HG02759 (cell line): ENCODE measurements at regions not wholly inside any gene's neighbourhood (a gene's known extent, or its start where the extent isn't known, plus 50 kb on each side); places are given as distances from the start of the nearest gene placed in this dataset.

Experiments used
- ATAC-seq: cut with Tn5 transposase; IDR thresholded peaks from one replicate; pipeline ENCODE4 v1.9.1; 2021; ENCODE audit warnings: mild to moderate bottlenecking, moderate library complexity; ENCODE audit not compliant: unreplicated experiment

DNA sequence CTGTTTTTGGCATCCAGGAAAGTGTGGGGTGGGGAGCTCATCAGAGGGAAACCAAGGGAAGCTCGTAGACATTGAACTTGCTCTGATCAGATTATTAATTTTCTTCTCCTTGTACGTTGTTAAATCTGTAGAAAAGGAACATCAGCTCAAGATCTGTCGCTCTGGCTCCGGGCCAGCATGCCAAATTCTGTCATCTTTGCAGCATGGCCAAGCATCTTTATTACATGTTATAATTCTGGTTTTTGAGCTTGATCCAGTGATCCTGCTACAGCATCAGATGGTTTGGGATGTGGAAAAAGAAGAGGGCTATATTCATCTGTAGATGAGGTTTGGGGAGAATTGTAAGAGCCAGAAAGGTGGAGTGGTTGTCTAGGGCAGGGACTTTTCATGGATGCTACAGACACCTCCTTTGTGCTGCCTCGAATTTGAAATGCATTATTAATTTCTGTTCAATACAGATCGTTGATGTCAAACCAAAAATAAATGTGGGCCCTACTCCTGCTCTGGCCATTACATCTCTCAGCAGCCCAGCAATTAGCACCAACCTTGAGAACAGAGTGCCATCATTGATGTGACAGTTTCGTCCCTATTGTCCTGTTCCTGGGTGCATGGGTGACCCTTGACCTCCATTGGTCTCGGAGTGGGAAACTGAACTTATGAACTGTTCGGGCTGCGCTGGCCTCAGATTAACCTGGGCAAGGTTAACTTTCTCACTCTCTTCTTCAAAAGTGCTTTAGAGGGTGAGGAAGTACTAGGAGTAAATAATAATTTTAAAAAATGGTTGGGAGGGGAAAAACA is 250.8 kb downstream of the SOX4 start:
- no peak for ATAC-seq

GRCh38 chr6:21845018-21845417 is 251.5 kb downstream of the SOX4 start:
- no peak for ATAC-seq

DNA sequence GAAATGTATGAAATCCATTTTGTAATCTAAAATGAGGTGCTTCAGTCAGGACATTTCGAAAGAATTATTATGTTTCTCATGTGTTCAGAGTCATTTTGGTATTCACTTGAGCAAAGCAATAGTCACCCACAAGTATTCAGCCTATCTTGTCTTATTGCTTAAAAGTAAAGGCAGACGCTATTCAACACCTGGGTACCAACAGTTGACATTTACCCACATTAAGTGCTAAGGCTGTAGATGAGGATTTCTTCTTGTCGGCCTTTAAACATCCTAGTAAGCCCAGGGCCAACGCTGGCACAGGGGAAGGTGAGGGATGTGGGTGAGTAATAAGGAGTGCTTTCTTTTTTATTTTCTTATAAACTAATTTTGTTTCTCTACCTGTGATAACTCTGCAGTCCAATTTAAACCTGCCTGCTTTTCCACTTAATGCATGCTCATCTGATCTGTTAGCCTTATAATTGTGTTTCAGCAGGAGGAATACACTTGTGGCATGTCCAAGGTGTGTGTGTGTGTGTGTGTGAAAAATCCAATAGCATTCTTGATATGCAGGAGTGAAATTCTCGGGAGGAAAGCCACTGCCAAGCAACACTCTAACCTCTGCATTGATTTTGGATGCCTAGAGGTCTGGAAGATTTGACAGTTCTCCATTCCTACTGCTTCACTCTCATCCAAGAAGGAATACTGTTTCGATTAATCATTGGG is 252.0 kb downstream of the SOX4 start:
- ATAC-seq = no peak

GRCh38 chr6:21846541-21847451 is 253.2 kb downstream of the SOX4 start:
- ATAC-seq = peak; percentile 72

DNA sequence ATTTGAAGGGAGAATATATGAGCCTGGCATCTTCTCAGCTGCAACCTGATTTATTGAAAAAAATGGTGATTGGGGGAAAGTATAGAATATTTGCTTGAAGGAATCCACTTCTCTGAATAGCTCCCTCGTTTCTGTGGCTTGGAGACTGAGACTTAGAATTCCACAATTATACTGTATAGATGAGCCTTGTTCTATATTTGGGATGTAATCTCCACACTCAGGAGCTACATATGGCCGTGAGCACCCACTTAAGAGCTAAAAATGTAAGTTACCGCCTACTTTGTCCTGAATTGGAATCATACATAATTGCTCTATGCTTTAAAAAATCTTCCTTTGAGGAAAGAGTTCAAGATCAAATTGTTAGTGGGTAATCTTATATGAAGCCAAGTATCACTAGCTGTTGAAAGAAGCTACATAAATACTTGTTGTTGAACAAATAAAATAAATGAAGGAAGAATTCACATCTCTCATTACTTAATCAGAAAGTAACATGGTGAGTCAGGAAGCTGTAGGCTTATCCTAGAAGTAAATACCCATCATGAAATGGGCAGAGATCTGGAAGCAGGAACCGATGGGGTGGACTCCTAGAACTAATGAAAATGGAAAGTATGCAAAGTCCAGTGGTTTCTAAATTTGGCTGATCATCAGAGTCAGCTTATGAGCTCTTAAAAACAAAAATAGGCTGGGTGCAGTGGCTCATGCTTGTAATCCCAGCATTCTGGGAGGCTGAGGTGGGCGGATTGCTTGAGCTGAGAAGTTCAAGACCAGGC is 254.3 kb downstream of the SOX4 start:
- ATAC-seq = no peak

- ATAC-seq = no peak
Measured at GRCh38 chr6:21850691-21851090, 257.1 kb downstream of the SOX4 start.

DNA sequence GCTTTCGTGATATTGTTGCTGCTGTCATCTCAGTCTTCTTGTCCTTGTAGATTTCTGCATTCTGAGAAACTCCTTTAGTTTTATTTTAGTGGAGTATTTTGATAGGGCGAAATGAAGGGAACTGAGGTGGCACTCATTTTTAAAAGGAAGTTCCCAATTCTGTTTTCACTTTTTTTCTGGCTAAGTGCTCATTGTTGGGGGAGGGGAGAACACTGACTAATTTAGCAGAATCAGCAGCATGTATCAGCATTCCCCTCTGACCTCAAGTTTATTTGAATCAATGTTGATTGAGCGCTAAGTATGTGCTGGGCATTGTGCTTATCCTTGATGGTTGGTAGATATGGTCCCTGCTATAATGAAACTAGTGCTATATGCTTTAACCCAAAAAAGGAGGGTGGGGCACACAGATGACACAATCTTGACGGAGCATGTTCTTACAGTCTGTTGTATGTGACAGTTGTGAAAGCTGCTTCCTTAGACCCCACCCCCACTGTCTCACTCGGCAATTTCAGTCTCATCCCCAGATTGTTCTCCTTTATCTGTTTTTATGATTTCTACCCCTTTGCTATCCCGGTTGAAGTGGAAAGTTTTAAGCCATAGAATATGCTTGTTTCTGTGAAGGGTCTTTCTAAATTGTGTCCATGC is 262.4 kb downstream of the SOX4 start:
- no peak for ATAC-seq

DNA sequence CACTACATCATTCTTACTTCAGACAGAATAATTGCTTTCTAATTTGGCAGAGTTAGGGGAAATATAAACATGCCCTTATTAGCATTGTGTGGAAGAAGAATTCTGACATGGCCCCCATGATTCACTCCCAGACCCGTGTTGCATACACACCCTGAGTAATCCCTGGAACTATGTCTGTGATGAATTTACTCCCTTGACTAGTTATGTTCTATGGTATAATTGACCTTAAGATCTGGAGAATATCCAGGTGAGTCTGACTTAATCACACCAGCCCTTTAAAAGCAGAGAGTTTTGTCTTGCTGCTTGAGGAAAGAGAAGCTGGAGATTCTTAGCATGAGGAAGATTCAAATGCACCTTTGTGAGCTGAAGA is 262.9 kb downstream of the SOX4 start:
- no peak for ATAC-seq

DNA sequence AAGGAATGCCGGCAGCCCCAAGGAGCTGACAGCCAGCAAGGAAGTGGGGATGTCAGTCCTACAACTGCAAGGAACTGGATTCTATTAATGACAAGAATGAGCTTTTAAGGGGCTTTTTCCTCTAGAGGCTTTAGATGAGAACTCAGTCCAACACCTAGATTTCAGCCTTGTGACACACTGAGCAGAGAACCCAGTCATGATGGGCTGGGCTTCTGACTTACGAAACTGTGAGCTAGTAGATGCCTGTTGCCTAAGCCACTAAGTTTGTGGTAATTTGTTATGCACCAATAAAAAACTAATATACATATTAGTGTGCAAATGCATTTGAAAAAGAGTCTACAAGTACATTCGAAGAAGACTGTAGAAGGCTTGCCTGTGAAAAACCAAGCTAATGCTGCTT is 263.3 kb downstream of the SOX4 start:
- ATAC-seq = no peak

- ATAC-seq = no peak
Measured at GRCh38 chr6:21858076-21858475, 264.5 kb downstream of the SOX4 start.

DNA sequence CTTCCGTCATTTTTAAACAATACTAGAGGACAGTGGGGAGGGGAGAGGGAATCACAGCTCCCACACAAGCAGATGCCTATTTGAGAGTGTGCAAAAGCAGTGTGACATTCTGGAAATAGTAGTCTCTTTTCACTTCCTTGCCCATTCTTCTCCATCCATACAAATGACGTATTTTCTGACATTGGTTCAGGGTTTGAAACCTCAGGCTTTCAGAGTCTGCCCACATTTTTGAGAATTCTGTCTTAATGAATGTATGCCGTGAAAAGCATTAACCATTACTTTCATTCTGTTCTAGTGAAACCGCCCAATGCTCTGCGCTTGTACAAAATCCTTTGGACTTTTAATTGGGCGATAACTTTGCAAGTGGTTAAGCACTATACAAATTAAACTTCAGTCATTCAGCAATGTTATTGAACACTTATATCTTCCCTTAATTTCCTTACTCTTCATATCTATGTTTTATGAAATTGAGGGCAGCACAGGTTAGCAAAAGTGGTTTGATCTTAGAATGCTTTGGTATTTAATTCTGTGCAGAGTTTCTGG is 265.7 kb downstream of the SOX4 start:
- no peak for ATAC-seq

DNA sequence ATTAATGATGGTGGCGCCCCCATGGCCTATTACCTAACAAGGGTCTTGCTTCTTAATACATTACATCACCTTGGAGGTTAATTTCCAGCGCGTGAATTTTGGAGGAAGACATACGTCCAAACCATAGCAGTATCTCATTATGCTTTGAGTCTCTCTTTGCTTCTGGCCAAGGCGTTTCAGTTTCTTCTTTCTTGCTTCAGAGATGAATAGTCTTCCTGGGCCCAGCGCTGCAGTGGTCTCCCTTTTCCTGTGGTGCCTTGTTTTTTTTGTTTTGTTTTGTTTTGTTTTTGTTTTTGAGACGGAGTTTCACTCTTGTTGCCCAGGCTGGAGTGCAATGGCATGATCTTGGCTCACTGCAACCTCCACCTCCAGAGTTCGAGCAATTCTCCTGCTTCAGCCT is 268.4 kb downstream of the SOX4 start:
- no peak for ATAC-seq

DNA sequence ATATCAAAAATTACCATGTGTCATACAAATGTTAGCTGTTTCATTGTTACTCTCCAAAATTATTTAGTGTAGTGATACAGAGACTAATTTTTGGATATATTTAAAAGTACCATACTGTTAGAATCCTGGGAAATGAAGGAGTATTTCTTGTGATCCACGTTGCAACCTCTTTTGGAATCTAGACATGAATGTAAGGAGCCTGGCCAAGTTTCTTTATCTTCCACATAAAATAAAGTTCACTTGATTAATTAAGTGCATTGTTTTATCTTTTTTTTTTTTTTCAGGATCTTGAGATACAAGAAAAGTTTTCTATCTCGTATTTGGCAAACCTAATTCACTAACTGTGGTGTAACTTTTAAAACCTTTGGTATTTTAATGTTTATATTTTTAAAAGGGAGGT is 270.7 kb downstream of the SOX4 start:
- ATAC-seq = no peak

- ATAC-seq = no peak
Measured at GRCh38 chr6:21868226-21868625, 274.7 kb downstream of the SOX4 start.

GRCh38 chr6:21869085-21869771 is 275.7 kb downstream of the SOX4 start:
- ATAC-seq = no peak

DNA sequence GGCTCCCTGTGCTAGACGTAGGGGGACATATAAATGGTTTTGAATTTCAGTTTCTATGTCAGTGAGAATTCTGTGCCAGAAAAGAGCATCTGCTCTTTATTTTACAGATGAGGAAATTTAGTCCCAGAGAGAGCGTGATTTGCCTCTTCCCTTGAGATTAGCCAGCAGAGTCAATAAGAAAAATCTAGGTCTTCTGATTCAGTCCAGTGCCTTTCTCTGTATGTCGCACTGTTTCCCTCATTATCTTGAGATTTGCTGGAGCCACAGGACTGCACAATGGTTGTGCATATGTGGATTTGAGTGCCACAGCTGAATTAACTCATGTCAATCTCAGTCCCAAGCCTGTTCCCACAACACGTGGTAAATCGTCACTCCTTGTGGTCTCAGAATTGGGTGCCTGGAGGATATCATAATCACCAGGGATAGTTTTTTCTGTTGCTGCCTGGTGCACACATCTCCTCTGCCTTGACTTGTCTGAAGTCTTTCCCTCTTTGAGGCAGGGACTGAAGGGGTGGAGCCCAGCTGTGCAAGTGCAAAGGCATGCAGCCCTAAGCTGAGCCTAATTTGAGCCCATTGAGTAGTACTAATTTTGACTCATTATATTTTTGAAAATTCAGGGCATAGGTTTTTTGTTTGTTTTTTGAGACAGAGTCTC is 276.7 kb downstream of the SOX4 start:
- no peak for ATAC-seq

DNA sequence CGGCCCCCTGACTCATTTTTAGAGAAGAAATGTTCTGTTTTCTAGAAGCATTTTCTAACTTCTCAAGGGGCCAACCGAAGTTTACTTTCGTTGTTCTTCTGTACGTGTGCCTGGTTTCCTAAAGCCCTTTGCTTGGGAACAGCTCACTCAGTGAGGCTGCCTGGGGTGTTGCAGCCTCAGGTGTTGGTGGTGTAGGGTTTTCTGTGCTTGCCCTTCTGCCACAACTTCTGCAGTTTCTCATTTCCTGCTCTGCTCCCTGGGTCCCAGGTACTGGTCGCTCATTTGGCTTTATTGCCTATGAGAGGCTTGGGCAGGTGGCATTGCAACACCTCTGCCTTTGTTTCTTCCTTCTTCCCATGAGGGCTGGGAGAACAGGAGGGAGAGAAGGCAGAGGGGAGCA is 278.3 kb downstream of the SOX4 start:
- no peak for ATAC-seq

DNA sequence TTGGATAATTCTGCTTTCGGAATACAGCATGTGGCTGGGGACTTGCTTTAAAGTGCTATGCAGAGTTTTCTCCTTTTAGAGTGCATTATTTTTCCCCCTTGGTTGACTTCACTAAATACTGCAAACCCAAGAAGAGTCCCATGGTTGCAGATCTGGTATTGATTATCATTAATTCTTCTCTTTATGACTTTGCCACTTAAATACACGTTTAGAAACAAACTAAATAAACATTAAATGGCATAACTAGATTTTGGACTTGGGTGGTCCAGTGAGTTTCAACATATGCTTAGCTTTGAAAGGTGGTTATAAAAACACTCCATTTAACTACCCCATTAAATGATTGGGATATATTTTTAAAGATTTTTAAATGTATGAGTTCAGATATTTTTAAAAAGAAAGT is 279.2 kb downstream of the SOX4 start:
- ATAC-seq = no peak

DNA sequence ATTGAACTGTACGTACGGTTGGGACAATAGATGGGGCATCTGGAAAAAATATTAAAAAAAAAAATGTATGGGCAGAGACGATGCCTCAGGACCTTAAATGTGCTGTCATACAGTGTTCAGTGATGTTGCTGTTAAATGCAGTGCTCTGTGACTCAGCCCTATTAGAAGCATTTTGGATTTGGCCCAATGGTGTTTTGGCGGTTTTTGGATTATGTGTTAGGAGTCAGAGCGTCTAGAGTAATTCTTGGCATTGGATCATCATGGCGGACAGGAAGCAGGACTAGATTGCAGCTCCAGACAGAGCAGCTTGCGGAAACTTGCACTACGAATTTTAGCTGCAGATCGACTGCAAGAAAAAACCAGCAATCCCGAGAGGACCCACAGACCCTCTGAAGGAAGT is 280.0 kb downstream of the SOX4 start:
- ATAC-seq = no peak
